NCI-H2196 (cell line): ENCODE measurements at regions not wholly inside any gene's neighbourhood (a gene's known extent, or its start where the extent isn't known, plus 50 kb on each side); places are given as distances from the start of the nearest gene placed in this dataset.

Source experiments
- DNase-seq: peaks from one replicate; lab custom pipeline; 2025; ENCODE audit not compliant: unreplicated experiment; lab: John Stamatoyannopoulos, UW

DNA sequence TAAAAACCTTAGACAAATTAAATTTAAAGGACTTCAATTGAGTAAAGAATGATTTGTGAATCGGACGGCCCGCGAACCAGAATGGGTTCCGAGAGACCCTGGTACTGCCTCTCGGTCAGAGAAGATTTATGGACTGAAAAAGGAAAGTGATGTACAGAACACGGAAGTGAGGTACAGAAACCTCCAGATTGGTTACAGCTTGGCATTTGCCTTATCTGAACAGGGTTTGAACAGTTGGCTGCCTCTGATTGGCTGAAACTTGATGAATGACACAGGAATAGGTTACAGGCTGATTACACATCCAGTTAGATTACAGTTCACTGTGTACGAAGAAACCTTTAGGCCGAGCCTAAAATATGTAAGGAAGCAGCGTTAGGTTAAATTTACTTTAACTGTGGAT is 156.5 kb upstream of the EGFLAM start:
- DNase-seq = no peak

- DNase-seq = no peak
Observed at GRCh38 chr5:38099205-38100168, 158.9 kb upstream of the EGFLAM start.

GRCh38 chr5:38094889-38095288 is 163.5 kb upstream of the EGFLAM start:
- DNase-seq = no peak

DNA sequence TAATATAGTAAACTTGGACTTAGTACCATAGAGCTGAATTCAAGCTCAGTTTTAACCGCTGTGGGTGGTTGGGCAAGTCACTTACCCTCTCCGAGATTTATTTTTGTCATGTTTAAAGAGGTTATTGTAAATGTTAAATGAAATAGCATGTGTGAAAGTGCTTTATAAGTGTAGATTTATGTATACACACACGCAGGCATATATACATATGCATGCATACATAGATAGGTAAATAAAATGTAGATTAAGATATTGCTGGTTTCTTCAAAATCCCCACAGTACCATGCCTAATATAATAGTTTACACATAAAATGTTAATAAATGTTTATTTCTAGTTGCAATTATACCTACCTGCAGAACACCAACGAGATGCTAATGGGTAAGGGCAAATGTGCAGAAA is 164.5 kb upstream of the EGFLAM start:
- no peak for DNase-seq

- no peak for DNase-seq
Observed at GRCh38 chr5:38086777-38087176, 171.6 kb upstream of the EGFLAM start.

DNA sequence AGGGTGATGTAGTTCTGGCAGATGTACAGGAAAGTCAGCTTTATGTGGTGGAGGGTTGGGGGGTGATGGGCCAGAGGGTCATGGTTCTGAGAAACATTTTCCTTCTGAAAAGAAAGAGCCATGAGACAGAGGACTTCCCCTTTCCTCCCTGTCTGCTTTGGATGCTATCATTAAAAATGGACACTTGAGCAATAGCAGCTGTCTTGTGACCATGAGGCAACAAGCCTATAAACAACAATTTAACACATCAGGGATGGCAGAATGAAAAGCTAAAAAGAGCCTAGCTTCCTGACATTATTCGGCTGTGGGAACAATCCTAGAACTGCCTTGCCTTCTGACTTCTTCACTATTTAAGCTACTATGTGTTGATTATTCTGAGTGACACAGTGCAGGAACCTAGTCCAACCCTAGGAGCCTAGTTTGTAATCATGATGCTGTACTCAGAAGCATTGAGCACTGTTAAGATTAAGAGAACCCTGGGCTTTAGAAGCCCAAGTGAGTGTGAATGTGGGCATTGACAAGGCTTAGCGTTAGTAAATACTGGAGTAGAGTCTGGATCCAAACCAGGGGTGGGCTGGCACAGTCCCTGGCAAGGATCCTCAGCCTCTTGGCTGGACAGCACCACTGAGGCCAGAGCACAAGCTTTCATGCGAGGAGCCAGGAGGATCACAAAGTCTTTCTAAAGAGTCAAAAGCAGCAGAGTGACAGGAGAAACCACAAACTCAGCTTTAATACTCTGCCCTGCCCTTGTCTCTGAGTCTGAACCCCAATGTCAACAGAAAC is 178.5 kb upstream of the EGFLAM start:
- no peak for DNase-seq

GRCh38 chr5:38078161-38078560 is 180.2 kb upstream of the EGFLAM start:
- DNase-seq = no peak

GRCh38 chr5:38077652-38078051 is 180.7 kb upstream of the EGFLAM start:
- DNase-seq = no peak

GRCh38 chr5:38071831-38072694 is 186.3 kb upstream of the EGFLAM start:
- DNase-seq = no peak

- no peak for DNase-seq
Observed at GRCh38 chr5:38070304-38070950, 187.9 kb upstream of the EGFLAM start.

DNA sequence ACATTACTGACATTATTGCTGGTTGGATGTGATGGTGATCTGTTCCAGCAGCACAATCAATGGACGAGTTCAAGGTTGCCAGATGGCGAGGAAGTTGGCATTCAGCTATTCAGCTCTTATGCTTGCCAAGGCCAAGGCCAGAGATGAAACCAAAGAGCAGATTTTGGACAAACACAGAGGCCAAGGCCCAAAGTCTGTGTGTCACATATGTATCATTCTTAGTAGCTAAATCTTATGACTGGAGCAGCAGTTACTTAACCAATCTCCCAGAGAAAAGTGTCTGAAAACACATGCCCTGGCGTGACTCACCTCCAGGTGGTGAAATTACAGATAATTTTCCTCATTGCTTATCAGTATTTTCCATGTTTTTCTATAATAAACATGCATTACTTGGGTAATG is 189.0 kb upstream of the EGFLAM start:
- DNase-seq = no peak

- DNase-seq = no peak
Observed at GRCh38 chr5:38060354-38060753, 198.0 kb upstream of the EGFLAM start.

GRCh38 chr5:38059876-38060275 is 198.5 kb upstream of the EGFLAM start:
- DNase-seq = no peak

DNA sequence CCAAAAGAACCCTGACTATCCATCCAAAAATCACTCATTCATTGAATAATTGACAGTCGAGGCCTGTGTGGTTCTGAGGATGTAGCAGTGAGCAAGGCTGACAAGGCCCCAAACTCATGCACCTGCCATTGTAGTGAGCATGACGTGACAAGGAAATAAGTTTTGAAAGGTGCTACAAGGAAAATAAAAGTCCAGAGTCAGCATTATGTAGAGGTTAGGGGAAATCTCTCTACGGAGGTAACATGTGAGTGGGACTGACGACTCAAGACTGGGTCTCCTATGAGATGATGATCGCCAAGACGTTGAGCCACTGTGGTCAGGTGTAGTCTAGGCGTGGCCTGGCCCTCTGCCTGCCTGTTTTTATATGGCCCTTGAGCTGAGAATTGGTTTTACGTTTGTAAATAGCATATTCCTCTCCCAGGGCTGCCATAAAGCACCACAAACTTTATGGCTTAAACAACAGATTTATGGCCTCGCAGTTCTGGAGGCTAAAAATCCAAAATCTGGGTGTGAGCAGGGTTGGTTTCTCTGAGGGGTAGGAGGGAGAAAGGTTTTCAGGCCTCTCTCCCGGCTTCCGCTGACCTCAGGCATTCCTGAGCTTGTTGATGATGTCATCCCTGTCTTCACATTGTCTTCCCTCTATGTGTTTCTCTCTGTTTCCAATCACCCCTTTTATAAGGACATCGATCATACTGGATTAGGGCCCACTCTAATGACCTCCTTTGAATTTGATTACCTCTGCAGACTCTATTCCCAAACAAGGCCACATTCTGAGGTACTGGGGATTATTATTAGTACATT is 206.4 kb upstream of the EGFLAM start:
- DNase-seq = no peak

DNA sequence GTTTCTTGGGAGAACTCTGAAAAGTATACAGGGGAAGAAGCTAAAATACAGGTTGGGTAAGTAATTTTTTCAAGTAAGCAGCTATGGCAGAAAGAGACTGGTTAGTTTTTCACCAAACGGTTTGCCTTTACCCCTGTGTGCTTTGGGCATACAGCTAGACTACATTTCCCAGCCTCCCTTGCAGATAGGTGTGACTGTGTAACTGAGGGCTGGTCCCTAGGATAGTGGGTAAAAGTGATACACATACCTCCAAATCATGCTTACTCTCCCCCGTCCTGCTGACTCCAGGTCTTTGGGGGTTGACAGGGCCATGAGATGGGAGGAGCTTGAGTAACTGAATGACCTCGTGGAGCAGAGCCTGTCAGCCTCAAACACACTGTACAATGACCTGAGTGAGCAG is 208.6 kb upstream of the GDNF start:
- DNase-seq = no peak

GRCh38 chr5:38046103-38046502 is 206.3 kb upstream of the GDNF start:
- no peak for DNase-seq

DNA sequence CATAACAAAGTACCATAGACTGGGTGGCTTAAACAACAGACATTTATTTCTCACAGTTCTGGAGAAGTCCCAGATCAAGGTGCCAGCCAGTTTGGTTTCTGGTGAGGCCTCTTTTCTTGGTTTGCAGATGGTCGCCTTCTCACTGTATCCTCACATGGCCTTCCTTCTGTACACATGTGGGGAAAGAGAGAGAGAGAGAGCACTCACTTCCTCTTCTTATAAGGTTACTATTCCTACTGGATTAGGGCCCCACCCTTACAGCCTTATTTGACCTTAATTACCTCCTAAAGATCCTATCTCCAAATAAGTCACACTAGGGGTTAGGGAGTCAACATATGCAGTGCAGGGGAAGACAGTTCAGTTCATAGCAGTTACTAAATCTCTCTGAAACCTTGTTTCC is 205.6 kb upstream of the GDNF start:
- no peak for DNase-seq

DNA sequence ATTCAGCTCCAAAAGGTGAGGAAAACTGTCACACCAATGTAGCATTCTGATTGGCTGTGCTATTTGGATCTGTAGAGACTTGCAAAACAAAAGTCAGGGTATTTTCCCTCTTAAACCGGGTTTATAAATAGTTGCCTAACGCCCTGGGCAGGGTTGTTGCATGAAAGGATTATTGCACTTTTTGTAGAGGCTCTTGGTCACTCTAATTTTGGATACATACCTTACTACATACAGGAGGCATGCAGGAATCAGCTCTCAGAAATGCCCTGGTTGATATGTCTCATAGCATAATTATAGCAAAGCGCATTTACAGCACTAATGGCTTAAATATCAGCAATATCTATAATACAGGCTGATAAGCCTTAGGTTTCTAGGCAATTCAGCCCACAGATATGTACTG is 200.0 kb upstream of the GDNF start:
- no peak for DNase-seq

- no peak for DNase-seq
Observed at GRCh38 chr5:38039091-38039490, 199.2 kb upstream of the GDNF start.

GRCh38 chr5:38036765-38037164 is 196.9 kb upstream of the GDNF start:
- no peak for DNase-seq
